Liver (tissue), 7 donors: ENCODE measurements at regions not wholly inside any gene's neighbourhood (a gene's known extent, or its start where the extent isn't known, plus 50 kb on each side); places are given as distances from the start of the nearest gene placed in this dataset.
"Not testable (repeated sequence)": the region's sequence is repeated elsewhere in the genome, so short reads cannot be mapped to it uniquely, and the experiment has no call there.

Experiments
- DNase-seq: peaks from one replicate; pipeline ENCODE4 v3.0.0-alpha.2; 2017; ENCODE audit warnings: low spot score
- H3K27ac ChIP-seq, 2 donors: one replicate each; pipeline ENCODE4 v1.7.0; 2013; ENCODE audit warnings: inconsistent platforms in 2 of 2, low read length in 2 of 2, control low read depth in 1 of 2, low read depth in 1 of 2, mild to moderate bottlenecking in 1 of 2
- H3K27me3 ChIP-seq, 4 donors: one replicate each; pipeline versions ENCODE4 v1.6.1 to v1.7.0; 2013; ENCODE audit warnings: low read length in 3 of 4, inconsistent platforms in 1 of 4, mild to moderate bottlenecking in 1 of 4, moderate library complexity in 1 of 4; ENCODE audit not compliant: control insufficient read depth in 4 of 4, insufficient read depth in 4 of 4
- H3K36me3 ChIP-seq, 4 donors: one replicate each; pipeline versions ENCODE4 v1.6.1 to v1.7.0; 2013; ENCODE audit warnings: low read length in 3 of 4, mild to moderate bottlenecking in 3 of 4, low read depth in 1 of 4, moderate library complexity in 1 of 4; ENCODE audit not compliant: control insufficient read depth in 4 of 4, insufficient read depth in 3 of 4
- H3K4me1 ChIP-seq, 4 donors: one replicate each; pipeline versions ENCODE4 v1.6.1 to v1.7.0; 2013; ENCODE audit warnings: low read length in 3 of 4, mild to moderate bottlenecking in 3 of 4, moderate library complexity in 1 of 4; ENCODE audit not compliant: control insufficient read depth in 4 of 4, insufficient read depth in 4 of 4
- H3K4me3 ChIP-seq, 3 donors: one replicate each; pipeline versions ENCODE4 v1.6.1 to v1.7.0; 2013; ENCODE audit warnings: low read length in 3 of 3, control low read depth in 1 of 3, low read depth in 1 of 3, mild to moderate bottlenecking in 1 of 3
- H3K9ac ChIP-seq, 2 donors: one replicate each; pipeline ENCODE4 v1.7.0; 2013; ENCODE audit warnings: low read length in 2 of 2, mild to moderate bottlenecking in 2 of 2, moderate library complexity in 2 of 2, control low read depth in 1 of 2, low read depth in 1 of 2
- H3K9me3 ChIP-seq, 4 donors: one replicate each; pipeline versions ENCODE4 v1.6.1 to v1.7.0; 2013; ENCODE audit warnings: low read length in 3 of 4; ENCODE audit not compliant: control insufficient read depth in 4 of 4
- EGR1 ChIP-seq, 2 donors: IDR thresholded peaks; 2 replicates each; pipeline ENCODE4 v1.6.1; 2016 to 2018; ENCODE audit warnings: antibody characterized with exemption in 2 of 2, low read depth in 2 of 2
- FOXA1 ChIP-seq: IDR thresholded peaks from 2 replicates; pipeline ENCODE4 v1.6.1; 2016; ENCODE audit warnings: antibody characterized with exemption
- GABPA ChIP-seq, 2 donors: IDR thresholded peaks in 1 of 2; conservative IDR thresholded peaks in 1 of 2; 2 replicates each; pipeline ENCODE4 v1.6.1; 2016; ENCODE audit warnings: antibody characterized with exemption in 2 of 2, mild to moderate bottlenecking in 1 of 2, moderate library complexity in 1 of 2
- HNF4A ChIP-seq, 2 donors: conservative IDR thresholded peaks; 2 replicates each; pipeline ENCODE4 v1.6.1; 2016; ENCODE audit warnings: antibody characterized with exemption in 2 of 2, mild to moderate bottlenecking in 2 of 2
- MAX ChIP-seq: IDR thresholded peaks from 2 replicates; pipeline ENCODE4 v1.6.1; 2016; ENCODE audit warnings: antibody characterized with exemption
- NR2F2 ChIP-seq: IDR thresholded peaks from 2 replicates; pipeline ENCODE4 v1.6.1; 2016; ENCODE audit warnings: antibody characterized with exemption
- RAD21 ChIP-seq, 2 donors: IDR thresholded peaks; 2 replicates each; pipeline ENCODE4 v1.6.1; 2016; ENCODE audit warnings: antibody characterized with exemption in 2 of 2, mild to moderate bottlenecking in 2 of 2
- REST ChIP-seq: IDR thresholded peaks from 2 replicates; pipeline ENCODE4 v1.6.1; 2016; ENCODE audit warnings: antibody characterized with exemption, mild to moderate bottlenecking
- RXRA ChIP-seq, 2 donors: IDR thresholded peaks; 2 replicates each; pipeline ENCODE4 v1.6.1; 2017 to 2018; ENCODE audit warnings: antibody characterized with exemption in 2 of 2, mild to moderate bottlenecking in 1 of 2
- SP1 ChIP-seq: IDR thresholded peaks from 2 replicates; pipeline ENCODE4 v1.6.1; 2018; ENCODE audit warnings: antibody characterized with exemption, mild to moderate bottlenecking
- TAF1 ChIP-seq: conservative IDR thresholded peaks from 2 replicates; pipeline ENCODE4 v1.6.1; 2016; ENCODE audit warnings: antibody characterized with exemption, mild to moderate bottlenecking
- YY1 ChIP-seq: IDR thresholded peaks from 2 replicates; pipeline ENCODE4 v1.6.1; 2016; ENCODE audit warnings: antibody characterized with exemption, mild to moderate bottlenecking
- WGBS: extraction: QIAGEN DNeasy Blood & Tissue Kit; methylation state at CpG from one replicate; pipeline ENCODE4 v1.1.7; 2013; 5-methylcytosine and 5-hydroxymethylcytosine counted together
- TF ChIP-seq, protein P1 (sequence below): IDR thresholded peaks from 2 replicates; pipeline ENCODE4 v1.6.1; 2016; ENCODE audit warnings: antibody characterized with exemption
- TF ChIP-seq, protein P2 (sequence below): IDR thresholded peaks from 2 replicates; pipeline ENCODE4 v1.6.1; 2016; ENCODE audit warnings: antibody characterized with exemption
- donor health status: healthy.
- donor health status: healthy.
- donor health status: healthy.
- donor health status: healthy.

DNA sequence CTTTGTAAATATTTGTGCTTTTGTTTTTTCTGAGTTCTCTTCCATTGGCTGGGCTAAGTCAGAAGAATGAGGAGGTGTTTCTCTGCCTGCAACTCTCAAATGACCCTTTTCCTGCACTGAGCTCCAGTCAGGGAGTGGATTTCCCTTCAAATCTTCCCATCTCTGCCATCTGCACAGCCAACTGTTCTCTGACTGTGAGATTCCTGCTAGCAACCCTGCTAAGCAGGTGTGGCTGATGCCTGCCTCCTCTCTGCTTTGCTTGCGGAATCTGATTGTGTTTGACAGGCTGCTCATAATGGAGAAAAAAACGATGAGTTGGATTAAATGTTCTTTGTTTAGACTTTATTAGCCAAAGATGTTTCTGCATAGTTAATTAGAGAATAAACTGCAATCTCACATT lies 519.8 kb downstream of the TMEM114 start (continued):
- TF ChIP-seq SP1 (no peak), NR2F2 (no peak), RXRA (IDR thresholded peaks at IDR 0.05) (no peak), GABPA (IDR thresholded peaks at IDR 0.05 in 1 of 2, conservative IDR thresholded peaks at IDR 0.05 in 1 of 2) (no peak)

GRCh38 chr16:8068225-8068624 lies 522.1 kb downstream of the TMEM114 start:
- H3K9ac ChIP-seq, DNase-seq, H3K36me3 ChIP-seq, H3K27ac ChIP-seq, H3K4me1 ChIP-seq, H3K27me3 ChIP-seq, H3K4me3 ChIP-seq: not testable (repeated sequence)
- WGBS, result 80% methylated on average over 3 of the region's 3 CpGs
- H3K9me3 ChIP-seq, result peaks cover 5 to 14% (median 8%) of the 10 kb centered on the region in 4 donors

DNA sequence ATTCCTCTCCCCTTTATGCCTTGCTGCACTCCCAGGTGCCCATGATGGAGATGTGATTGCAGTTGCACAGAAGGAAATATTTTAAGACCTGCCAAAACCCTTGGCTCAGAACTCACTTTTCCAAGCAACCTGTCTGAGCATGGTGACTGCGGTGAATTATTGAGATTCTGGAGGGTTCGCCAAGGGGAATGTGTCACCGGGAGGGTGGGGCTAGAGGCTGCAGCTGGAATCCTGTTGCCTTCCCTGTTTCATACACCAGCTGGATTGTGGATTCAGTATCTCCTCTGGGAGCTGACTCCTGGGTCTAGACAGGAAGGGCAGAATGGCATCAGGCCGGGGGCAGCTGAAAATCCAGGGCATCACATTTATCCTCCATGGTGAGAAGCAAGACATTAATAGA lies 527.2 kb downstream of the TMEM114 start:
- no peak overlapping the region for H3K4me3 ChIP-seq
- 70% methylated on average over 4 of the region's 4 CpGs for WGBS
- DNase-seq, result no peak
- TF ChIP-seq GABPA (IDR thresholded peaks at IDR 0.05 in 1 of 2, conservative IDR thresholded peaks at IDR 0.05 in 1 of 2) (no peak), YY1 (no peak), MAX (no peak), TAF1 (no peak), FOXA1 (no peak), REST (no peak), RAD21 (IDR thresholded peaks at IDR 0.05) (no peak), HNF4A (conservative IDR thresholded peaks at IDR 0.05) (no peak), EGR1 (IDR thresholded peaks at IDR 0.05; ENCODE audit: low read depth in 2 of 2) (no peak), SP1 (no peak)
- TF ChIP-seq, protein P1, sequence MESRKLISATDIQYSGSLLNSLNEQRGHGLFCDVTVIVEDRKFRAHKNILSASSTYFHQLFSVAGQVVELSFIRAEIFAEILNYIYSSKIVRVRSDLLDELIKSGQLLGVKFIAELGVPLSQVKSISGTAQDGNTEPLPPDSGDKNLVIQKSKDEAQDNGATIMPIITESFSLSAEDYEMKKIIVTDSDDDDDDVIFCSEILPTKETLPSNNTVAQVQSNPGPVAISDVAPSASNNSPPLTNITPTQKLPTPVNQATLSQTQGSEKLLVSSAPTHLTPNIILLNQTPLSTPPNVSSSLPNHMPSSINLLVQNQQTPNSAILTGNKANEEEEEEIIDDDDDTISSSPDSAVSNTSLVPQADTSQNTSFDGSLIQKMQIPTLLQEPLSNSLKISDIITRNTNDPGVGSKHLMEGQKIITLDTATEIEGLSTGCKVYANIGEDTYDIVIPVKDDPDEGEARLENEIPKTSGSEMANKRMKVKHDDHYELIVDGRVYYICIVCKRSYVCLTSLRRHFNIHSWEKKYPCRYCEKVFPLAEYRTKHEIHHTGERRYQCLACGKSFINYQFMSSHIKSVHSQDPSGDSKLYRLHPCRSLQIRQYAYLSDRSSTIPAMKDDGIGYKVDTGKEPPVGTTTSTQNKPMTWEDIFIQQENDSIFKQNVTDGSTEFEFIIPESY, result no peak
- TF ChIP-seq, protein P2, sequence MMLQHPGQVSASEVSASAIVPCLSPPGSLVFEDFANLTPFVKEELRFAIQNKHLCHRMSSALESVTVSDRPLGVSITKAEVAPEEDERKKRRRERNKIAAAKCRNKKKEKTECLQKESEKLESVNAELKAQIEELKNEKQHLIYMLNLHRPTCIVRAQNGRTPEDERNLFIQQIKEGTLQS, result no peak
- no peak overlapping the region for H3K27ac ChIP-seq
- H3K4me1 ChIP-seq, result no peaks in the 10 kb centered on the region
- H3K9me3 ChIP-seq, result peaks cover 3 to 8% (median 6%) of the 10 kb centered on the region in 4 donors
- H3K27me3 ChIP-seq, result no peaks in the 10 kb centered on the region
- H3K36me3 ChIP-seq, result no peaks in the 10 kb centered on the region
- no peak overlapping the region for H3K9ac ChIP-seq
